HG03571 (cell line): ENCODE measurements at regions not wholly inside any gene's neighbourhood (a gene's known extent, or its start where the extent isn't known, plus 50 kb on each side); places are given as distances from the start of the nearest gene placed in this dataset.
"Not testable (repeated sequence)": the region's sequence is repeated elsewhere in the genome, so short reads cannot be mapped to it uniquely, and the experiment has no call there.

Source experiments
- ATAC-seq: cut with Tn5 transposase; IDR thresholded peaks from one replicate; pipeline ENCODE4 v1.9.1; 2021; ENCODE audit not compliant: unreplicated experiment

DNA sequence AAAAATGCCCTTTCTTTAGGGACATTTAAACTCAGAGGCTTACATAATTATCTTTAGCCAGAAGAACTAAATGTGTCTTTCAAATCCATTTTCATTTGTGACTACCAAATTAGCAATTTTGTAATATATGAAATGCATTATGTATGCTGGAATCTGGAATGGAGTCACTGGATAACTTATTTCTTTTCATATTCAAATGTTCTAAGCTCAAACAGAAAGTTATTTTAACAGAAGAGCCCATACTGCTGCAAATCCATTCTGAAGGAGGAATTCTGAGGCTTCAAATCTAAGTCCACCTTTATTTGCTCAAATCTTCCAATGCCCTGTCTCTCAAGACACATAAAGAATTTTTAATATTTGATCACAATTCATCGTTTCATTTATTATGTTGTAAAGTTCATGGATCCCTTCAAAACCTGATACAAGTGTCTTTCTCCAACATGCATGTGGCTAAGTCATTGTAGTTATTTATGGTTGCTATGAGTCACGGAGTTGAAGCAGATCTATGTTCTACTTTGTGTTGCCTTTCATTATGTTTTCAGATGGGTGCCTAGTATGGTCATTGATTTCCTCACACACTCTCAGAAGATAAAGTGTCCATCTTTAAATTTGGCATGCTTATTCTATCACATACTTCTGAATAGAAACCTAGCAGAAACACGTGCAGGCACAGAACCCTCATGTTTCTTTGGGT is 214.8 kb upstream of the GCFC2 start:
- ATAC-seq, result no peak

GRCh38 chr2:75922191-75922590 is 211.5 kb upstream of the GCFC2 start:
- ATAC-seq, result no peak

GRCh38 chr2:75920859-75921551 is 210.3 kb upstream of the GCFC2 start:
- no peak for ATAC-seq

DNA sequence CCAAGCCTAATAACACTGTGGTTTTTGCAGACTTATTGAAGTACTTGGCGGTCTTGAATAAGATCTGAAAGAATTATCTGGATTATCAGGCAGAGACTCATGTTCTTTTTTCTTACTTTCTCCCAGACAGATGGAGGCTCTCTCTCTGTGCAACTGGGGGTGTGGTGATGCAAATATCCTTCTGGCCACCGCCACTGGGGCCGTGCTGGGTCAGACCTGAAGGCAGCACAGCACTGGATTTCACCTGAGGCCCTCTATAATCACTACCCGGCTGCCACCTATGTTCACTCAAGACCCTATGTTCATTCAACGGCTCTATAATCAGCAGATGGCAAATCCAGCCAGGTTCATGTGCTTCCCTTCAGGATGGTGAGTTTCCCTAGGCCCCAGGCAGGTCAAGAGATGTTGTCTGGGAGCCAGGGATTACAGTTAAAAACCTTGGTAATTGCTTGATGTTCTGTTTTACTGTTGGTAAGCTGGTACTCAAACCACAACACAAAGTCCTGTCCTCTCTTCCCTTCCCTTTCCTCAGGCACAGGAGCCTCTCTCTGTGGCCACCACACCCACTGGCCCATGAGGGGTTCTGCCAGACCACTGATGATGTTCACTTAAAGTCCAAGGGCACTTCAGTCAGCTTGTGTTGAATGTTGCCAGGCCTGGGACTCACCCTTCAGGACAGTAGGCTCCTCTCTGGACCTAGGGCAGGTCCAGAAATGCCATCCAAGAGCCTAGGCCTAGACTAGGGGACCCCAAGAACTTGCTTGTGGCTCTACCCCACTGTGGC is 205.3 kb upstream of the GCFC2 start:
- ATAC-seq, result no peak

GRCh38 chr2:75896779-75897366 is 186.2 kb upstream of the GCFC2 start:
- ATAC-seq, result no peak

DNA sequence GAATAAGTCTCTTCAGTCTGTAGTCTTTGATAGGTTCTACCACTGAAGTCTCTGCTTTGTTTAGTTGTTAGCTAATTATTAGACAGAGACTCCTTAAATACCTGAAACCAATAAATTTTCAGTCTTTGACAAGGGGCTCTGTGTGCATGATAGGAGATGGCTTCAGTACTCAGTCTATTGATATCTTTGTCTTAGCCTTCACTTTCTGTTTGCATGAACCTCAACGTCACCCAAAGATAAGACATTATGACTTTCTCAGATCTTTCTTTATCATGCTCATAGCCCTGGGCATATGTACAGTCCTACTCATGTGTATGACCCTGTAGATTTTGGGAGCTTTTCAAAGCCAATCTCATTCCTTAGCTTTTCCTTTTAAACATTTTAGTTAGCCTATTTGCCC is 183.5 kb upstream of the GCFC2 start:
- ATAC-seq, result peak; percentile 65

DNA sequence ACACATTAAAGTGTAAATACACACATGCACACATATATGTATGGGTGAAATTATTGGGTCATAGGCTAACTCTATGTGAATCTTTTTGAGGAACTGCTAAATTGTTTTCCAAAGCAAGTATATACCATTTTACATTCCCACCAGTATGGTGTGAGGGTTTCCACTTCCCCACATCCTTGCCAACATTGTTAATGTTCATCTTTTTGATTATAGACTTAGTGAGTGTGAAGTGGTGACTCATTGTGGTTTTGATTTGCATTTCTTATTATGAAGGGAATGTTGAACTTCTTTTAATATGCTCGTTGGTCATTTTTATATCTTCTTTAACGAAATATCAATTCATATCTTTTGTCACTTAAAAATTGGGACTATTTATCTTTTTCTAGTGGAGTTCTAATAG is 181.8 kb upstream of the GCFC2 start:
- ATAC-seq, result peak; percentile 40

DNA sequence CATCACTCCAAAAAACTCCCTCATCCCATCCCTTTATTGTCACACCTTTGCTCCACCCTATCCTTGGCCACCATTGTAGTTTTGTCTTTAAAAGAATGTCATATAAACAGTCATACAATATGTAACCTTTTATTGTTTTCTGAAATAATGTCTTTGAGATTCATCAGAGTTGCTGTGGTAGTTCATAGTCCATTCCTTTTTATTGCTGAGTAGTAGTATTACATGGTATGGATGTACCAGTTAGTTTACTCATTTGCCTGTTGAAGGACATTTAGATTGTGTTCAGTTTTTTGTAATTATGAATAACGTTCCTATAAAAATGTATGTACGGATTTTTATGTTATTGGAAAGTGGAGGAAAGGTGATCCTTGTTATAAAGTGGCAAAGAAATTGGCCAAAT is 171.8 kb upstream of the GCFC2 start:
- no peak for ATAC-seq

DNA sequence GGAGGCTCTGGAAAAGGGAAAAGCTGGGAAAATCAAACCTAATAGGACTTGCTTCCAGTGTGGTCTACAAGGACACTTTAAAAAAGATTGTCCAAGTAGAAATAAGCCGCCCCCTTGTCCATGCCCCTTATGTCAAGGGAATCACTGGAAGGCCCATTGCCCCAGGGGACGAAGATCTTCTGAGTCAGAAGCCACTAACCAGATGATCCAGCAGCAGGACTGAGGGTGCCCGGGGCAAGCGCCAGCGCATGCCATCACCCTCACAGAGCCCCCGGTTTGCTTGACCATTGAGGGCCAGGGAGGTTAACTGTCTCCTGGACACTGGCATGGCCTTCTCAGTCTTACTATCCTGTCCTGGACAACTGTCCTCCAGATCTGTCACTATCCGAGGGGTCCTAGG is 164.9 kb upstream of the GCFC2 start:
- not testable (repeated sequence) for ATAC-seq

DNA sequence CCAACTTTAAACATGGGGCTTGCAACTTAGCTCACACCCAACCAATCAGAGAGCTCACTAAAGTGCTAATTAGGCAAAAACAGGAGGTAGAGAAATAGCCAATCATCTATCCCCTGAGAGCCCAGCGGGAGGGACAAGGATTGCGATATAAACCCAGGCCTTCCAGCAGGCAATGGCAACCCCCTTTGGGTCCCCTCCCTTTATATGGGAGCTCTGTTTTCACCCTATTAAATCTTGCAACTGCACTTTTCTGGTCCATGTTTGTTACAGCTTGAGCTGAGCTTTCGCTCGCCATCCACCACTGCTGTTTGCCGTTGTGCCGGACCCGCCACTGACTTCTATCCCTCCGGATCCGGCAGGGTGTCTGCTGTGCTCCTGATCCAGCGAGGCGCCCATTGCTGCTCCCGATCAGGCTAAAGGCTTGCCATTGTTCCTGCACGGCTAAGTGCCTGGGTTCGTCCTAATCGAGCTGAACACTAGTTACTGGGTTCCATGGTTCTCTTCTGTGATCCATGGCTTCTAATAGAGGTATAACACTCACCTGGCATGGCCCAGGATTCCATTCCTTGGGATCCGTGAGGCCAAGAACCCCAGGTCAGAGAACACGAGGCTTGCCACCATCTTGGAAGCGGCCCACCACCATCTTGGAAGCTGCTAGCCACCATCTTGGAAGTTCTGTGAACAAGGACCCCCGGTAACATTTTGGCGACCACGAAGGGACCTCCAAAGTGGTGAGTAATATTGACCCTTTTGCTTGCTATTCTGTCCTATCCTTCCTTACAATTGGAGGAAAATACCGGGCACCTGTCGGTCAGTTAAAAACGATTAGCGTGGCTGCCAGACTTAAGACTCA is 161.3 kb upstream of the GCFC2 start:
- ATAC-seq, result not testable (repeated sequence)

DNA sequence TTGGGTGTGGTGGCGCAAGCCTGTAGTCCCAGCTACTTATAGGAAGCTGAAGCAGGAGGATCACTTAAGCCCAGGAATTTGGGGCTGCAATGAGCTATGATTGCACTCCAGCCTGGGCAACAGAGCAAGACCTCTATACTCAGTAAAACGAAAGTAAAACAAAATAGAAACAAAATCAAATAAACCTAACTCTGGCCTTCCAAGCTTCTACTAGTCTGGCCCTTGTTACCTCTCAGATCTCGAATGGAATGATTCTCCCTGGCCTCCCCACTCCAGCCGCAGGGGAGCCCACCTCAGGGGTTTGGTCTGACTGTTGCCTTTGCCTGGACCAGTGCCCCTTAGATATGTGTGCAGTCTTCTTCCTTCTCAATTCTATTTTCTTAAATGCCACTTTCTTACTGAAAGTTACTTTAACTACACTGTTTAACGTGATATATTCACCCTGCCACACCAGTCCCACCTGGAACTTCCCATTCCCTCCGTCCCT is 160.0 kb upstream of the GCFC2 start:
- ATAC-seq, result no peak

DNA sequence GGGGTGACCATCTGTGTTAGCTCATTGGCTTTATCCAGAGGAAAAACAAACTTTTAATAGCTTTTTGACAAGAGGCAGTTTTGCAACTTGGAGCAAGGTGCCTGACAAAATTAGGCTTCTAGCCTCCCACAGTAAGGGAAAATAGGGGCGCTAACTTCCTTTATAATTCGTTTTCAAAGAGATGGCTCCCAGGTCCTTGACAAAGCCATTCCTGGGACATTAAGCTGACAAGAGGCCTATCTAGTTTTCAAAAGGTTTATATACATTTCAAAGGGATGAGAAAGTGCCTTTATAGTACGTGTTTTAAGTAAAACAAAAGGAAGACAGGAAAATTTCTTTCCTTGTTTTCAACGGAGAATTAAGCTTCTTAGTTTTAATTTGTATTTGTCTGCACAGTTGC is 159.4 kb upstream of the GCFC2 start:
- ATAC-seq, result no peak

DNA sequence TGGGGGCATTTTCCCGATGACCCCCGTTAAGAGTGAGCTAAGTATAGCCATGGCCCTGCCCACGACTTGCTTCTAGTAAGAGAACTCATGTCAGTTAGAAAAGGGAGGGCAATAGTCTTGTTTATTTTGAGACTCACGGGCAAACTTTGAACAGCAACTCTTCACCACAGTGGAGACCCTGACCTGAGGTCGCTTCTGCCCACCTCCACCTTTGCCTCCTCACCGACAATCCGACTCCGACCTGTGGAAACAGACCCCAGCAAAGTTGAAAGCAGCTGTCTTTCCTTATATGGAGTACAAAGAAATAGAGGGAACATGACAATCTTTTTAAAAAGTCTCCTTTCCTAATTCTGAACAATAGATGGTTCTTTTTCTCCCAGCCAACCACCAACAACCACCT is 155.0 kb upstream of the GCFC2 start:
- no peak for ATAC-seq

DNA sequence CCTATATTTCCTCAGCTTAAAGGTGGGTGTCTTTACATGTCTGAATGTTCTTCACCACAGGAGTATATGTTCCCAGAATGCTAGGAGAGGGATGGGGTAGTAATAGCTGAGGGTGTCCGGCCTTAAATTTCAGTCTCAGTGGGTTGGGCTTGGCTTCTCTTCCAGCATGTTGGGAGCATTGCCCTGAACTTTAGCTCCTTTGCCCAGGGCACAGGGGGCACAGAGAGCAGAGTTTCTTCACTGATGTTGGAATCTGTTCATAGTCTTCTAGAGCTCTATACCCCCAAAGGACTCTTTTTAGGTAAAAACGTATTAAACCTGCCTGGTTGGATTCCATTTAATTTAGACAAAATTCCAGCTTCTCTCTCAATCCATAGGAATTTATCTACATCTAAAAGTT is 154.4 kb upstream of the GCFC2 start:
- ATAC-seq, result no peak

DNA sequence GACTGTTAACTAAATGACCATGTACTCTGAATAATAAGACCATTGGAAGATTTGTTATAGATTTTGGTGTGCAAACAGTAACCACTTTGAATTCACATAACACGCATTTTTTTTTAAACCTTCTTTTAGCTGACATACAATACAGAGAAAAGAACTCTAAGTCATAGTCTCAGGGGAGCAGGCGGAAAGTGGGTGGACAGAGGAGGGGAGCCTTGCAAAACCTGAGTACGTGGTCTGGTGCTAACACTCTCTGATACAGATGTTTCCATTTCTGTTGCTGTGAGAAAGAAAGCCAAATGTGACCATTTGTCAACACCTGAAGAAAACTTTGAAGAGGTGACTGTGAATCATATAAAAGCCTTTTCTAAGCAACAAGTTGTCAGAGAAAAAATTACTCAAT is 151.8 kb upstream of the GCFC2 start:
- ATAC-seq, result no peak

DNA sequence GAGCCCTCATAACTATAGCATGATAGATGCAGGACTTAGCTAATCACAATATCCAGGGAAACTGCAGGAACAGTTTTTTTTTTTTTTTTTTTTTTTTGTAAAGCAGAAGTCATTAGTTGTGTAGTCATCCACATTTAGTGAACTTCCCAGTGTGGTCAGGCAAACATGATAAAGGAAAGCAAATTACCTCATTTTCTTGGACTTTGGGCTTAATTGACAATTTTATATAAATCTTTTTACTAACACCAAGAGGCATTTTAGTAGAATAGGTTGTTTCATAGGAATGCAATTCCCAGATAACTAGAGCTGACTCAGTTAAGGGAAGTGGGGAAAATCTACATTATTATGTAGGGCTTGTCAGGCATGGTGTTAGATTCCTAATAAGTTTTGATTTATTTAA is 142.7 kb upstream of the GCFC2 start:
- ATAC-seq, result no peak

- ATAC-seq, result no peak
Observed at GRCh38 chr2:75852639-75853038, 141.9 kb upstream of the GCFC2 start.

- ATAC-seq, result no peak
Observed at GRCh38 chr2:75846683-75847190, 136.0 kb upstream of the GCFC2 start.

DNA sequence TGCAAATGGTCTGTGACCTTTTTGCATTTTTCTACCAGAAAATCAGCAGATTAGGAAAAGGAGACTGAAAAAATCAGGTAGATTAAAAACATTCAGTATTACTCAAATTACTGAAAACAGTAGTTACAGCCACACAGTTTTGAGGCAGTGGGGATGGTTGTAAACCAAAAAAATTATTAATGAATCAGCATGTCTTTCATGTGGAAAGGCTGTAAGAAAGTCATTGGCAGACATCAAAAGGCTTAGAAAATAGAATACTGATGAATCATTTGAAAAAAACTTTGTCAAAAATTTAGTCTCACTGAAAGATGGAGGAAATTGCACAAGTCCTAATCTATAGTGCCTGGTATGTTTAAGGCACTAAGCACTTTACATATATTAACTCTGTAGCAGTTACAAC is 133.9 kb upstream of the GCFC2 start:
- no peak for ATAC-seq

- ATAC-seq, result not testable (repeated sequence)
Observed at GRCh38 chr2:75834588-75834987, 123.9 kb upstream of the GCFC2 start.
